Right ventricle myocardium superior (tissue), 1 donor: ENCODE measurements at regions not wholly inside any gene's neighbourhood (a gene's known extent, or its start where the extent isn't known, plus 50 kb on each side); places are given as distances from the start of the nearest gene placed in this dataset.
"Not testable (repeated sequence)": the region's sequence is repeated elsewhere in the genome, so short reads cannot be mapped to it uniquely, and the experiment has no call there.

Source experiments
- ATAC-seq: fragments of 200-7000 bp; cut with Tn5 transposase; one replicate; pipeline ENCODE4 v1.9.1; 2020; ENCODE audit warnings: mild to moderate bottlenecking; ENCODE audit not compliant: poor library complexity
- DNase-seq: peaks from one replicate; pipeline ENCODE4 v3.0.0-alpha.2; 2020
- intact Hi-C: fragments of 100-400 bp; cut with DNase I; formaldehyde crosslinking; loops from one replicate; pipeline ENCODE4 v1.11.2; 2022
- donor health status: DM: no; HTN: yes; CAD: no; lungs with severe emphysema.

GRCh38 chr4:177191586-177191985, 118.1 kb upstream of the NEIL3 start:
- ATAC-seq (no peak), DNase-seq (no peak)
- intact Hi-C loops, result no loop called here

GRCh38 chr4:177191991-177192390, 117.7 kb upstream of the NEIL3 start:
- DNase-seq (no peak), ATAC-seq (no peak)
- intact Hi-C loops, result no loop called here

GRCh38 chr4:177193024-177193715, 116.5 kb upstream of the NEIL3 start:
- DNase-seq, ATAC-seq, intact Hi-C loops: not testable (repeated sequence)

- intact Hi-C loops, result no loop called here
- no peak for DNase-seq
- no peak for ATAC-seq
Measured at GRCh38 chr4:177194906-177195305, 114.8 kb upstream of the NEIL3 start.

GRCh38 chr4:177196615-177197014, 113.1 kb upstream of the NEIL3 start:
- intact Hi-C loops, result no loop called here
- no peak for ATAC-seq
- no peak for DNase-seq

- intact Hi-C loops, result no loop called here
- ATAC-seq (no peak), DNase-seq (no peak)
Measured at GRCh38 chr4:177201614-177202013, 108.1 kb upstream of the NEIL3 start.

GRCh38 chr4:177204126-177204525, 105.5 kb upstream of the NEIL3 start:
- ATAC-seq (no peak), DNase-seq (no peak)
- intact Hi-C loops, result no loop called here

GRCh38 chr4:177214935-177215334, 94.7 kb upstream of the NEIL3 start:
- DNase-seq (no peak), ATAC-seq (no peak)
- intact Hi-C loops, result no loop called here

GRCh38 chr4:177220376-177220775, 89.3 kb upstream of the NEIL3 start:
- DNase-seq (no peak), ATAC-seq (no peak)
- intact Hi-C loops, result no loop called here

- intact Hi-C loops, result no loop called here
- ATAC-seq (no peak), DNase-seq (no peak)
Measured at GRCh38 chr4:177222781-177223180, 86.9 kb upstream of the NEIL3 start.

- intact Hi-C loops, result no loop called here
- no peak for ATAC-seq
Measured at GRCh38 chr4:177225605-177226004, 84.1 kb upstream of the NEIL3 start.

GRCh38 chr4:177227636-177228035, 82.0 kb upstream of the NEIL3 start:
- intact Hi-C loops, result no loop called here
- no peak for ATAC-seq
- no peak for DNase-seq

More at GRCh38 chr4:177225605-177226004, 84.1 kb upstream of the NEIL3 start:
- DNase-seq, result no peak

GRCh38 chr4:177228599-177228998, 81.1 kb upstream of the NEIL3 start:
- ATAC-seq (no peak), DNase-seq (no peak)
- intact Hi-C loops, result no loop called here

- intact Hi-C loops, result no loop called here
- ATAC-seq (no peak), DNase-seq (no peak)
Measured at GRCh38 chr4:177229331-177229730, 80.3 kb upstream of the NEIL3 start.

- DNase-seq, result no peak
- intact Hi-C loops, result no loop called here
- no peak for ATAC-seq
Measured at GRCh38 chr4:177232473-177232872, 77.2 kb upstream of the NEIL3 start.

GRCh38 chr4:177235026-177235425, 74.6 kb upstream of the NEIL3 start:
- no peak for ATAC-seq
- no peak for DNase-seq
- intact Hi-C loops, result no loop called here

- ATAC-seq, result no peak
- intact Hi-C loops, result no loop called here
- no peak for DNase-seq
Measured at GRCh38 chr4:177236886-177237285, 72.8 kb upstream of the NEIL3 start.

GRCh38 chr4:177237291-177237690, 72.4 kb upstream of the NEIL3 start:
- intact Hi-C loops, result no loop called here
- DNase-seq (no peak), ATAC-seq (no peak)

- ATAC-seq (no peak), DNase-seq (no peak)
- intact Hi-C loops, result no loop called here
Measured at GRCh38 chr4:177239477-177239876, 70.2 kb upstream of the NEIL3 start.

GRCh38 chr4:177239878-177240277, 69.8 kb upstream of the NEIL3 start:
- intact Hi-C loops, result no loop called here
- no peak for DNase-seq
- no peak for ATAC-seq

GRCh38 chr4:177242651-177243286, 66.9 kb upstream of the NEIL3 start:
- intact Hi-C loops, result no loop called here
- ATAC-seq, result no peak
- no peak for DNase-seq
